ENCODE measurements at regions not wholly inside any gene's neighbourhood (a gene's known extent, or its start where the extent isn't known, plus 50 kb on each side); places are given as distances from the start of the nearest gene placed in this dataset.

- Histone ChIP-seq H3K4me3 (ENCODE audit: low read length) (no peak overlapping the region), H3K9me3 (replicated peaks; ENCODE audit: low read length) (no peaks in the 10 kb centered on the region), H3K9ac (ENCODE audit: low read depth, low read length) (no peak overlapping the region), H3K27me3 (ENCODE audit: control insufficient read depth, insufficient read depth, low read length) (no peaks in the 10 kb centered on the region), H3K36me3 (ENCODE audit: insufficient read depth, low read length) (no peaks in the 10 kb centered on the region), H3K4me1 (ENCODE audit: control insufficient read depth, insufficient read depth, low read length) (no peaks in the 10 kb centered on the region), H3K4me2 (ENCODE audit: low read length) (no peak overlapping the region)
Measured at GRCh38 chr2:62369541-62370202, 136.3 kb downstream of the TMEM17 start.

GRCh38 chr2:62364791-62365528, 141.0 kb downstream of the TMEM17 start:
- Histone ChIP-seq H3K9ac (ENCODE audit: low read depth, low read length) (no peak overlapping the region), H3K9me3 (replicated peaks; ENCODE audit: low read length) (no peaks in the 10 kb centered on the region), H3K4me3 (ENCODE audit: low read length) (no peak overlapping the region), H3K4me1 (ENCODE audit: control insufficient read depth, insufficient read depth, low read length) (no peaks in the 10 kb centered on the region), H3K4me2 (ENCODE audit: low read length) (no peak overlapping the region), H3K36me3 (ENCODE audit: insufficient read depth, low read length) (no peaks in the 10 kb centered on the region), H3K27me3 (ENCODE audit: control insufficient read depth, insufficient read depth, low read length) (no peaks in the 10 kb centered on the region)

- no peak overlapping the region for H3K4me3 ChIP-seq (ENCODE audit: low read length)
- no peaks in the 10 kb centered on the region for H3K4me1 ChIP-seq (ENCODE audit: control insufficient read depth, insufficient read depth, low read length)
- H3K36me3 ChIP-seq (ENCODE audit: insufficient read depth, low read length), result no peaks in the 10 kb centered on the region
- no peak overlapping the region for H3K4me2 ChIP-seq (ENCODE audit: low read length)
- H3K9me3 ChIP-seq (replicated peaks; ENCODE audit: low read length), result no peaks in the 10 kb centered on the region
- H3K9ac ChIP-seq (ENCODE audit: low read depth, low read length), result no peak overlapping the region
- H3K27me3 ChIP-seq (ENCODE audit: control insufficient read depth, insufficient read depth, low read length), result no peaks in the 10 kb centered on the region
Measured at GRCh38 chr2:62363166-62363565, 142.8 kb downstream of the TMEM17 start.

GRCh38 chr2:62362561-62362960, 143.4 kb downstream of the TMEM17 start:
- no peaks in the 10 kb centered on the region for H3K36me3 ChIP-seq (ENCODE audit: insufficient read depth, low read length)
- H3K4me1 ChIP-seq (ENCODE audit: control insufficient read depth, insufficient read depth, low read length), result no peaks in the 10 kb centered on the region
- no peak overlapping the region for H3K4me3 ChIP-seq (ENCODE audit: low read length)
- no peak overlapping the region for H3K9ac ChIP-seq (ENCODE audit: low read depth, low read length)
- no peak overlapping the region for H3K4me2 ChIP-seq (ENCODE audit: low read length)
- H3K9me3 ChIP-seq (replicated peaks; ENCODE audit: low read length), result no peaks in the 10 kb centered on the region
- no peaks in the 10 kb centered on the region for H3K27me3 ChIP-seq (ENCODE audit: control insufficient read depth, insufficient read depth, low read length)

- Histone ChIP-seq H3K4me1 (ENCODE audit: control insufficient read depth, insufficient read depth, low read length) (no peaks in the 10 kb centered on the region), H3K27me3 (ENCODE audit: control insufficient read depth, insufficient read depth, low read length) (no peaks in the 10 kb centered on the region), H3K9me3 (replicated peaks; ENCODE audit: low read length) (no peaks in the 10 kb centered on the region), H3K9ac (ENCODE audit: low read depth, low read length) (no peak overlapping the region), H3K36me3 (ENCODE audit: insufficient read depth, low read length) (no peaks in the 10 kb centered on the region), H3K4me2 (ENCODE audit: low read length) (no peak overlapping the region), H3K4me3 (ENCODE audit: low read length) (no peak overlapping the region)
Measured at GRCh38 chr2:62361964-62362363, 144.0 kb downstream of the TMEM17 start.

GRCh38 chr2:62354771-62355561, 151.0 kb downstream of the TMEM17 start:
- H3K4me2 ChIP-seq (ENCODE audit: low read length), result no peak overlapping the region
- H3K4me3 ChIP-seq (ENCODE audit: low read length), result no peak overlapping the region
- no peaks in the 10 kb centered on the region for H3K9me3 ChIP-seq (replicated peaks; ENCODE audit: low read length)
- no peaks in the 10 kb centered on the region for H3K27me3 ChIP-seq (ENCODE audit: control insufficient read depth, insufficient read depth, low read length)
- H3K9ac ChIP-seq (ENCODE audit: low read depth, low read length), result no peak overlapping the region
- no peaks in the 10 kb centered on the region for H3K4me1 ChIP-seq (ENCODE audit: control insufficient read depth, insufficient read depth, low read length)
- no peaks in the 10 kb centered on the region for H3K36me3 ChIP-seq (ENCODE audit: insufficient read depth, low read length)

- Histone ChIP-seq H3K4me1 (ENCODE audit: control insufficient read depth, insufficient read depth, low read length) (no peaks in the 10 kb centered on the region), H3K9me3 (replicated peaks; ENCODE audit: low read length) (no peaks in the 10 kb centered on the region), H3K36me3 (ENCODE audit: insufficient read depth, low read length) (no peaks in the 10 kb centered on the region), H3K4me2 (ENCODE audit: low read length) (no peak overlapping the region), H3K9ac (ENCODE audit: low read depth, low read length) (no peak overlapping the region), H3K4me3 (ENCODE audit: low read length) (no peak overlapping the region), H3K27me3 (ENCODE audit: control insufficient read depth, insufficient read depth, low read length) (no peaks in the 10 kb centered on the region)
Measured at GRCh38 chr2:62352031-62352430, 154.0 kb downstream of the TMEM17 start.

GRCh38 chr2:62349788-62350187, 153.9 kb downstream of the B3GNT2 start:
- H3K27me3 ChIP-seq (ENCODE audit: control insufficient read depth, insufficient read depth, low read length), result no peaks in the 10 kb centered on the region
- H3K4me1 ChIP-seq (ENCODE audit: control insufficient read depth, insufficient read depth, low read length), result no peaks in the 10 kb centered on the region
- H3K36me3 ChIP-seq (ENCODE audit: insufficient read depth, low read length), result no peaks in the 10 kb centered on the region
- no peak overlapping the region for H3K9ac ChIP-seq (ENCODE audit: low read depth, low read length)
- no peaks in the 10 kb centered on the region for H3K9me3 ChIP-seq (replicated peaks; ENCODE audit: low read length)
- H3K4me3 ChIP-seq (ENCODE audit: low read length), result no peak overlapping the region
- H3K4me2 ChIP-seq (ENCODE audit: low read length), result no peak overlapping the region

GRCh38 chr2:62348700-62349099, 152.8 kb downstream of the B3GNT2 start:
- H3K4me2 ChIP-seq (ENCODE audit: low read length), result no peak overlapping the region
- no peaks in the 10 kb centered on the region for H3K27me3 ChIP-seq (ENCODE audit: control insufficient read depth, insufficient read depth, low read length)
- H3K9me3 ChIP-seq (replicated peaks; ENCODE audit: low read length), result no peaks in the 10 kb centered on the region
- H3K9ac ChIP-seq (ENCODE audit: low read depth, low read length), result no peak overlapping the region
- no peaks in the 10 kb centered on the region for H3K4me1 ChIP-seq (ENCODE audit: control insufficient read depth, insufficient read depth, low read length)
- H3K36me3 ChIP-seq (ENCODE audit: insufficient read depth, low read length), result no peaks in the 10 kb centered on the region
- H3K4me3 ChIP-seq (ENCODE audit: low read length), result no peak overlapping the region

- Histone ChIP-seq H3K27me3 (ENCODE audit: control insufficient read depth, insufficient read depth, low read length) (no peaks in the 10 kb centered on the region), H3K9me3 (replicated peaks; ENCODE audit: low read length) (no peaks in the 10 kb centered on the region), H3K4me3 (ENCODE audit: low read length) (no peak overlapping the region), H3K4me2 (ENCODE audit: low read length) (no peak overlapping the region), H3K4me1 (ENCODE audit: control insufficient read depth, insufficient read depth, low read length) (no peaks in the 10 kb centered on the region), H3K36me3 (ENCODE audit: insufficient read depth, low read length) (no peaks in the 10 kb centered on the region), H3K9ac (ENCODE audit: low read depth, low read length) (no peak overlapping the region)
Measured at GRCh38 chr2:62347563-62348270, 151.8 kb downstream of the B3GNT2 start.

GRCh38 chr2:62344472-62344871, 148.6 kb downstream of the B3GNT2 start:
- Histone ChIP-seq H3K27me3 (ENCODE audit: control insufficient read depth, insufficient read depth, low read length) (no peaks in the 10 kb centered on the region), H3K9ac (ENCODE audit: low read depth, low read length) (no peak overlapping the region), H3K4me1 (ENCODE audit: control insufficient read depth, insufficient read depth, low read length) (no peaks in the 10 kb centered on the region), H3K36me3 (ENCODE audit: insufficient read depth, low read length) (no peaks in the 10 kb centered on the region), H3K4me2 (ENCODE audit: low read length) (no peak overlapping the region), H3K4me3 (ENCODE audit: low read length) (no peak overlapping the region), H3K9me3 (replicated peaks; ENCODE audit: low read length) (no peaks in the 10 kb centered on the region)

Data from skeletal muscle satellite cell (primary cell).